Panc1 (cell line): ENCODE measurements at regions not wholly inside any gene's neighbourhood (a gene's known extent, or its start where the extent isn't known, plus 50 kb on each side); places are given as distances from the start of the nearest gene placed in this dataset.

Experiments used
- ATAC-seq: fragments of 200-7000 bp; cut with Tn5 transposase; 2 replicates; pipeline ENCODE4 v1.9.1; 2020; ENCODE audit warnings: mild to moderate bottlenecking, moderate library complexity
- BruUV-seq: library from RNA; stranded (reverse); fragments of 400-500 nt; replicated peaks from 2 replicates; lab custom pipeline; 2021; lab: Mats Ljungman, UMichigan
- CTCF ChIA-PET: fragments of 300-600 bp; sonication (Branson Sonifier 250); formaldehyde crosslinking; loops from one replicate; lab custom pipeline; 2022; ENCODE audit warnings: antibody characterized with exemption; lab: Charles Lee
- POLR2A ChIA-PET: fragments of 300-600 bp; sonication (Branson Sonifier 250); formaldehyde crosslinking; loops from one replicate; lab custom pipeline; 2022; ENCODE audit warnings: antibody characterized with exemption; lab: Charles Lee
- DNase-seq: peaks from one replicate; pipeline ENCODE4 v3.0.0-alpha.2; 2010; ENCODE audit warnings: low read depth, low spot score
- H3K27ac ChIP-seq: 2 replicates; pipeline ENCODE4 v1.5.1; 2011; ENCODE audit warnings: mild to moderate bottlenecking, low read length, inconsistent platforms
- H3K27me3 ChIP-seq: fragments of 200-500 bp; sonication (Bioruptor generic); 2 replicates; pipeline ENCODE4 v1.6.0; 2014; ENCODE audit warnings: low read length, inconsistent platforms; ENCODE audit not compliant: control insufficient read depth, insufficient read depth
- H3K36me3 ChIP-seq: fragments of 200-500 bp; sonication (Bioruptor generic); 2 replicates; pipeline ENCODE4 v1.5.1; 2014; ENCODE audit warnings: inconsistent platforms, mild to moderate bottlenecking, low read length, moderate library complexity; ENCODE audit not compliant: control insufficient read depth, insufficient read depth
- H3K4me1 ChIP-seq: 2 replicates; pipeline ENCODE4 v1.5.1; 2011; ENCODE audit warnings: inconsistent platforms, mild to moderate bottlenecking, low read length, moderate library complexity; ENCODE audit not compliant: control insufficient read depth, insufficient read depth
- H3K4me3 ChIP-seq, 2 experiments: 2 replicates each; pipeline ENCODE4 v1.5.1; 2011 to 2012; ENCODE audit warnings: low read depth in 2 of 2, low read length in 2 of 2, mild to moderate bottlenecking in 2 of 2, inconsistent platforms in 1 of 2, moderate library complexity in 1 of 2
- H3K9me3 ChIP-seq: fragments of 200-500 bp; sonication (Bioruptor generic); 2 replicates; pipeline ENCODE4 v1.5.1; 2014; ENCODE audit warnings: low read depth, mild to moderate bottlenecking, inconsistent platforms, low read length, moderate library complexity; ENCODE audit not compliant: control insufficient read depth, insufficient read depth
- CTCF ChIP-seq: fragments of 450-650 bp; IDR thresholded peaks from 2 replicates; pipeline ENCODE4 v1.5.1; 2017; ENCODE audit warnings: mild to moderate bottlenecking
- POLR2AphosphoS5 ChIP-seq: IDR thresholded peaks from 2 replicates; pipeline ENCODE4 v1.6.1; 2012; ENCODE audit warnings: mild to moderate bottlenecking, low read depth, low read length, moderate library complexity
- REST ChIP-seq, 2 experiments: IDR thresholded peaks; 2 replicates each; pipeline ENCODE4 v1.6.1; 2011 to 2012; ENCODE audit warnings: low read depth in 2 of 2, control low read depth in 1 of 2, low read length in 1 of 2, mild to moderate bottlenecking in 1 of 2, moderate library complexity in 1 of 2; ENCODE audit not compliant: insufficient read depth in 1 of 2
- SIN3A ChIP-seq: IDR thresholded peaks from 2 replicates; pipeline ENCODE4 v1.6.1; 2012; ENCODE audit warnings: low read depth, mild to moderate bottlenecking, low read length, moderate library complexity, borderline replicate concordance; ENCODE audit not compliant: insufficient read depth
- TCF7L2 ChIP-seq: IDR thresholded peaks from 2 replicates; pipeline ENCODE4 v1.6.1; 2011; ENCODE audit warnings: mild to moderate bottlenecking, low read depth, low read length, inconsistent platforms
- in situ Hi-C: cut with HindIII; loops from 2 replicates; pipeline ENCODE4 v1.10.0; 2016; ENCODE audit warnings: low sequenced_read_pairs, low pct_unique_long_range_greater_than_20kb
- intact Hi-C: fragments of 100-400 bp; cut with micrococcal nuclease; formaldehyde crosslinking; loops from one replicate; pipeline ENCODE4 v1.10.0; 2022; ENCODE audit not compliant: unreplicated experiment

- intact Hi-C loops: no loop called here
- BruUV-seq: no TSS peak
- CTCF ChIA-PET: no interaction called here
- in situ Hi-C loops: no loop called here
- Histone ChIP-seq H3K4me1 (no peaks in the 10 kb centered on the region), H3K36me3 (no peaks in the 10 kb centered on the region), H3K27ac (no peak overlapping the region), H3K27me3 (no peaks in the 10 kb centered on the region), H3K9me3 (no peaks in the 10 kb centered on the region), H3K4me3 (no peak overlapping the region)
- TF ChIP-seq TCF7L2 (no peak), CTCF (no peak)
- ATAC-seq (no peak), DNase-seq (no peak)
- POLR2A ChIA-PET: no interaction called here
Measured at GRCh38 chr13:111587249-111587648, 266.8 kb downstream of the TEX29 start.

- no peak overlapping the region for H3K4me3 ChIP-seq
- H3K27me3 ChIP-seq: no peaks in the 10 kb centered on the region
- ChIA-PET POLR2A (no interaction called here), CTCF (no interaction called here)
- in situ Hi-C loops: no loop called here
- H3K27ac ChIP-seq: no peak overlapping the region
- no peak for DNase-seq
- no TSS peak for BruUV-seq
- intact Hi-C loops: no loop called here
- no peaks in the 10 kb centered on the region for H3K36me3 ChIP-seq
- ATAC-seq: no peak
- TF ChIP-seq POLR2AphosphoS5 (no peak), TCF7L2 (no peak), SIN3A (no peak), REST (IDR thresholded peaks at IDR 0.05; ENCODE audit: insufficient read depth in 1 of 2, low read depth in 2 of 2, low read length in 1 of 2) (no peak), CTCF (no peak)
- no peaks in the 10 kb centered on the region for H3K4me1 ChIP-seq
- H3K9me3 ChIP-seq: no peaks in the 10 kb centered on the region
Measured at GRCh38 chr13:111589321-111589720, 268.9 kb downstream of the TEX29 start.

GRCh38 chr13:111589992-111590391 lies 269.6 kb downstream of the TEX29 start:
- ATAC-seq (no peak), DNase-seq (no peak)
- TF ChIP-seq POLR2AphosphoS5 (no peak), TCF7L2 (no peak), CTCF (no peak), SIN3A (no peak), REST (IDR thresholded peaks at IDR 0.05; ENCODE audit: insufficient read depth in 1 of 2, low read depth in 2 of 2, low read length in 1 of 2) (no peak)
- Histone ChIP-seq H3K9me3 (no peaks in the 10 kb centered on the region), H3K4me3 (no peak overlapping the region), H3K27me3 (no peaks in the 10 kb centered on the region), H3K27ac (no peak overlapping the region), H3K36me3 (no peaks in the 10 kb centered on the region), H3K4me1 (no peaks in the 10 kb centered on the region)
- POLR2A ChIA-PET: no interaction called here
- no TSS peak for BruUV-seq
- intact Hi-C loops (no loop called here), in situ Hi-C loops (no loop called here)
- CTCF ChIA-PET: no interaction called here
